Uterus (tissue), 3 donors: ENCODE measurements at regions not wholly inside any gene's neighbourhood (a gene's known extent, or its start where the extent isn't known, plus 50 kb on each side); places are given as distances from the start of the nearest gene placed in this dataset.

Experiments used
- DNase-seq, 2 donors: peaks; one replicate each; pipeline ENCODE4 v3.0.0-alpha.2; 2019 to 2020
- H3K27ac ChIP-seq, 2 donors: fragments of 200-600 bp; sonication (generic); 1 replicate in 1 of 2; 2 replicates in 1 of 2; pipeline ENCODE4 v1.5.1; 2016 to 2018
- H3K27me3 ChIP-seq, 2 donors: fragments of 200-600 bp; sonication (generic); one replicate each; pipeline ENCODE4 v1.5.1; 2018 to 2019; ENCODE audit warnings: control low read depth in 1 of 2
- H3K36me3 ChIP-seq, 2 donors: fragments of 200-600 bp; sonication (generic); one replicate each; pipeline ENCODE4 v1.5.1; 2019; ENCODE audit warnings: control low read depth in 1 of 2
- H3K4me1 ChIP-seq, 2 donors: fragments of 200-600 bp; sonication (generic); one replicate each; pipeline ENCODE4 v1.5.1; 2018 to 2019; ENCODE audit warnings: control low read depth in 1 of 2
- H3K4me3 ChIP-seq, 2 donors: fragments of 200-600 bp; sonication (generic); 1 replicate in 1 of 2; 2 replicates in 1 of 2; pipeline ENCODE4 v1.5.1; 2018 to 2019; ENCODE audit warnings: mild to moderate bottlenecking in 1 of 2
- H3K9me3 ChIP-seq, 2 donors: fragments of 200-600 bp; sonication (generic); one replicate each; pipeline ENCODE4 v1.5.1; 2019; ENCODE audit warnings: control low read depth in 1 of 2
- POLR2A ChIP-seq, 2 donors: fragments of 450-650 bp; IDR thresholded peaks; one replicate each; pipeline ENCODE4 v1.6.1; 2016; ENCODE audit warnings: antibody characterized with exemption in 2 of 2, mild to moderate bottlenecking in 1 of 2, moderate library complexity in 1 of 2
- intact Hi-C: fragments of 100-400 bp; cut with DNase I; formaldehyde crosslinking; loops from one replicate; pipeline ENCODE4 v1.15.1; 2023; ENCODE audit warnings: low total_unique reads
- TF ChIP-seq, protein P1 (sequence below), 4 experiments: fragments of 200-600 bp in 2 of 4; fragments of 450-650 bp in 2 of 4; sonication (generic) in 2 of 4; IDR thresholded peaks; one replicate each; pipeline ENCODE4 v1.5.1; 2016 to 2019; ENCODE audit warnings: antibody characterized with exemption in 4 of 4, mild to moderate bottlenecking in 2 of 4, moderate library complexity in 1 of 4
- donor health status: DM: yes; HTN: yes; CAD: no.

- no peak for TF ChIP-seq POLR2A (IDR thresholded peaks at IDR 0.05)
- TF ChIP-seq, protein P1, sequence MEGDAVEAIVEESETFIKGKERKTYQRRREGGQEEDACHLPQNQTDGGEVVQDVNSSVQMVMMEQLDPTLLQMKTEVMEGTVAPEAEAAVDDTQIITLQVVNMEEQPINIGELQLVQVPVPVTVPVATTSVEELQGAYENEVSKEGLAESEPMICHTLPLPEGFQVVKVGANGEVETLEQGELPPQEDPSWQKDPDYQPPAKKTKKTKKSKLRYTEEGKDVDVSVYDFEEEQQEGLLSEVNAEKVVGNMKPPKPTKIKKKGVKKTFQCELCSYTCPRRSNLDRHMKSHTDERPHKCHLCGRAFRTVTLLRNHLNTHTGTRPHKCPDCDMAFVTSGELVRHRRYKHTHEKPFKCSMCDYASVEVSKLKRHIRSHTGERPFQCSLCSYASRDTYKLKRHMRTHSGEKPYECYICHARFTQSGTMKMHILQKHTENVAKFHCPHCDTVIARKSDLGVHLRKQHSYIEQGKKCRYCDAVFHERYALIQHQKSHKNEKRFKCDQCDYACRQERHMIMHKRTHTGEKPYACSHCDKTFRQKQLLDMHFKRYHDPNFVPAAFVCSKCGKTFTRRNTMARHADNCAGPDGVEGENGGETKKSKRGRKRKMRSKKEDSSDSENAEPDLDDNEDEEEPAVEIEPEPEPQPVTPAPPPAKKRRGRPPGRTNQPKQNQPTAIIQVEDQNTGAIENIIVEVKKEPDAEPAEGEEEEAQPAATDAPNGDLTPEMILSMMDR (IDR thresholded peaks at IDR 0.05) = no peak
- no peak overlapping the region for H3K4me3 ChIP-seq
- intact Hi-C loops = no loop called here
- no peaks in the 10 kb centered on the region for H3K36me3 ChIP-seq
- H3K9me3 ChIP-seq = no peaks in the 10 kb centered on the region
- H3K4me1 ChIP-seq = no peaks in the 10 kb centered on the region
- no peak overlapping the region for H3K27ac ChIP-seq
- H3K27me3 ChIP-seq = no peaks in the 10 kb centered on the region
- no peak for DNase-seq
Measured at GRCh38 chr13:32889986-32890565, 126.1 kb upstream of the KL start.

DNA sequence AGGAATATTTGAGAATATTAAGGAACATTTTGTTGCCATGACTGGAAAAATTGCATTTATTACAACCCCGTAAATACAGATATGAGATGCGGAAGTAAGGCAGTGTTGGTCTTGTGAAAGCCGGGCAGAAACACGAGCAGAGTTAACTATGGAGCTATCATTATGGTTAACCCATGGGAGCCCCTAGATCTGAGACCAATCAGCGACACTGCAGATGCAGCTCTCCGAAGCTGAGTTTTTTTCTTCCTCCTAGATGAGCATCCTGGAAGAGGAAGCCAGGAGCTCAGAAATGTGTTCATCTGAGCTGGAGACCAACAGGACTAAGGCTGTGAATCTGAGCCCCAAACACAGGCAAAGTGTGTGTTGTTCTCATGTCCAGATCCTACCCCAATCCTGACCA lies 123.0 kb upstream of the KL start:
- Histone ChIP-seq H3K9me3 (no peaks in the 10 kb centered on the region), H3K36me3 (no peaks in the 10 kb centered on the region), H3K27me3 (no peaks in the 10 kb centered on the region), H3K4me1 (no peaks in the 10 kb centered on the region), H3K27ac (no peak overlapping the region), H3K4me3 (no peak overlapping the region)
- TF ChIP-seq, protein P1 (IDR thresholded peaks at IDR 0.05) = no peak
- no peak for TF ChIP-seq POLR2A (IDR thresholded peaks at IDR 0.05)
- DNase-seq = no peak
- intact Hi-C loops = no loop called here

DNA sequence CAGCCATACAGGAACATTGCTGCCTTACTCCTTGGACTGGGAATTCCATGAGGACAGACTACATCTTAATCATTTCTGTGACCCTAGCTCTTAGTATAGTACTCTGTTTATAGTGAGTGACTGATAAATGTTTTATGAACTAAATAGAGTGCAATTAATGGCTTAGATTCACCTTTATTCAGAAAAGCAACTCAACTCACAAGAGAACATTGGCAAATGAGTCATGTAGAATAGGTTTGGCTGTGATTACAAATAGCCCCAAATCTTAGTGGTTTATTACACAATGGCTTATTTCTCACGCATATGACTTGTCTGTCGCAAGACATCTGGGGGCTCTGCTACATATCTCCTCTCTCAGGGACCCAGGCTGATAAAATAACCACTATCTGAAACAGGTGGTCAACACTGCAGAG lies 121.6 kb upstream of the KL start:
- DNase-seq = no peak
- H3K27ac ChIP-seq = no peak overlapping the region
- intact Hi-C loops = no loop called here
- no peaks in the 10 kb centered on the region for H3K9me3 ChIP-seq
- no peaks in the 10 kb centered on the region for H3K4me1 ChIP-seq
- H3K4me3 ChIP-seq = no peak overlapping the region
- H3K36me3 ChIP-seq = no peaks in the 10 kb centered on the region
- no peak for TF ChIP-seq POLR2A (IDR thresholded peaks at IDR 0.05)
- TF ChIP-seq, protein P1 (IDR thresholded peaks at IDR 0.05) = no peak
- no peaks in the 10 kb centered on the region for H3K27me3 ChIP-seq

DNA sequence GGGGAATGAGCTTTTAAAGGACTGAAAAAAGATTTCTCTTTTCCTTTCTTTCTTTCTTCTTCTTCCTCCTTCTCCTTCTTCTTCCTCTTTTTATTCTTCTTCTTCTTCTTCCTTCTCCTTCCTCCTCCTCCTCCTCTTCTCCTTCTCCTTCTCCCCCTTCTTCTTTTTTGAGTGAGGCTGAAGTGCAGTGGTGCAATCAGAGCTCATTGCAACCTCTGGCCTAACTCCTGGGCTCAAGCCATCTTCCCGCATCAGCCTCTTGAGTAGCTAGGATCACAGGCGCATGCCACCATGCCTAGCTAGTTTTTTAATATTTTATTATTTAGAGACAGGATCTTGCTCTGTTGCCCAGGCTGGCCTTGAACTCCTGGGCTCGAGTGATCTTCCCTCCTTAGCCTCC lies 120.9 kb upstream of the KL start:
- no peaks in the 10 kb centered on the region for H3K4me1 ChIP-seq
- no peaks in the 10 kb centered on the region for H3K27me3 ChIP-seq
- H3K4me3 ChIP-seq = no peak overlapping the region
- no peaks in the 10 kb centered on the region for H3K36me3 ChIP-seq
- H3K9me3 ChIP-seq = no peaks in the 10 kb centered on the region
- intact Hi-C loops = no loop called here
- DNase-seq = no peak
- TF ChIP-seq, protein P1 (IDR thresholded peaks at IDR 0.05) = no peak
- no peak for TF ChIP-seq POLR2A (IDR thresholded peaks at IDR 0.05)
- no peak overlapping the region for H3K27ac ChIP-seq

GRCh38 chr13:32897296-32897695 lies 118.9 kb upstream of the KL start:
- no peaks in the 10 kb centered on the region for H3K4me1 ChIP-seq
- H3K27ac ChIP-seq = no peak overlapping the region
- intact Hi-C loops = no loop called here

More at GRCh38 chr13:32897296-32897695, 118.9 kb upstream of the KL start:
- DNase-seq = no peak
- TF ChIP-seq, protein P1 (IDR thresholded peaks at IDR 0.05) = no peak
- TF ChIP-seq POLR2A (IDR thresholded peaks at IDR 0.05) = no peak
- no peaks in the 10 kb centered on the region for H3K36me3 ChIP-seq
- no peaks in the 10 kb centered on the region for H3K9me3 ChIP-seq
- H3K27me3 ChIP-seq = no peaks in the 10 kb centered on the region
- H3K4me3 ChIP-seq = no peak overlapping the region
